SKM-1 (cell line): ENCODE measurements at regions not wholly inside any gene's neighbourhood (a gene's known extent, or its start where the extent isn't known, plus 50 kb on each side); places are given as distances from the start of the nearest gene placed in this dataset.

Experiments used
- DNase-seq: peaks from one replicate; lab custom pipeline; 2025; ENCODE audit not compliant: unreplicated experiment; lab: John Stamatoyannopoulos, UW

DNA sequence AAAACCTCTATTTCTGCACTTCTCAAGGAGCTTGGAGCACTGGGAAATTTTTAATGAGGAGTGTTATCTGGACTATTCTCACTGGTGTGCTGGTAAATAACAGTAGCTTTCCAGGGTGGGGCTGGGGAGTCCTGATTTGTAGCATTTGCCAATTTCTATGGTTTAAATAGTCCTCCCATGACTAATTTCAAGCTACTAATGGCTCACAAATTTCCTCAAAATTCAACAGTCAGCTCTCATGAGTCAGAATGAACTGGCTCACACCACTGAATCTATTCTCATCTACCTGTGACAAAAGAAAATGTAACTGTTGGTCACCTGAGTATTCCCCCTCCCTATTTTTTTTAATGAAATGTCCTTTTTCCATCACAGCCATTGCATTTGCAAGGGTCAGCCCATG is 449.6 kb downstream of the KIF16B start:
- no peak for DNase-seq

DNA sequence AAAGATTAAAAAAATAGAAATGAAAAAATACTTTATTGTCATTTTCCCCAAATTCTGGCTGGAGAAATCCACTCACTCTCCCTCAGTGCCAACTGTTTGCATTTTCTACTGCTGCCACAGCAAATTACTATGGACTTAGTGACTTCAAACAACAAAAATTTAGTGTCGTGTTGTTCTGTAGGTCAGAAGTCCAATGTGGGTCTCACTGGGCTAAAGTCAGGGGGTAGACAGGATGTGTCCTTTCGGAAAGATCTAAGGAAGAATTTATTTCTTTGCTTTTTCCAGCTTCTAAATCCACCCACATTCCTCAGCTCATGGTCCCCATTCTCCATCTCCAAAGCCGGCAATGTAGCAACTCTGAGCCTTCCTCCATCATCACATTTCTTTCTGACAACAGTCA is 453.3 kb downstream of the KIF16B start:
- DNase-seq = no peak

- no peak for DNase-seq
These were observed 457.2 kb downstream of the KIF16B start for GRCh38 chr20:16115911-16116552.

GRCh38 chr20:16113736-16114135 is 459.5 kb downstream of the KIF16B start:
- DNase-seq = no peak

- no peak for DNase-seq
These were observed 461.3 kb downstream of the KIF16B start for GRCh38 chr20:16111852-16112412.

GRCh38 chr20:16111172-16111832 is 461.9 kb downstream of the KIF16B start:
- no peak for DNase-seq

DNA sequence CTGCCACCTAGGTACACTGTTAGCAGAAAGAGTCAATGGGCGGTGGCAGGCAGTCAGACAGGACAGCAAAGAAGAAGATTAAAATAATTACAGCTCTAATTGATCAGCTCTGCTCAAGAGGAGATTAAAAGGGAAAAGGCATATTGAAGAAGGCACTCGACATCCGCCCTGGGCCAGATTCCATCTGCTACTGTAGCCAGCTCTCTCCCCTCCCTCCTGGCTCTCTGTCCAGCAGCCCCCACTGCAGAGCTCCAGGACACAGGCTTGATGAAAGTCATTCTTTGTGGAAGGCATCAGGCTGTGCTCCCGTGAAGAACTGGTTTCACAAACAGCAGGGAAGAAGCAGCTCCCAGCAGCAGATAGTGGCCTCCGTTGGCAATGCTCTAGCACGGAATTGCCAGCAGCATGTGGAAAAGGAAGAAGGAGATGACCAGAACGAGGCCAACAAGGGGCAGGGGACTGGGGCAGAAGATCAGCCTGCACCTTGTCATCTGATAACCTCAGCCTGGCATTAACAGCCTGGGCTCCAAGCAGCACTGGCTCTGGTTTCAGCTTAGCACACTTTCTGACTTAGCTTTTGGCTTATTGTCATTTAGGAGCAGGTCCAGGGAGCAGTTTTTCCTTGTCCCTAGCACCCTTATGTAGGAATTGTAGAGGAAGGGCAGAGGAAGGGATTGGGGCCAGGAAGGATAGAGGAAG is 465.9 kb downstream of the KIF16B start:
- no peak for DNase-seq

GRCh38 chr20:16106191-16106849 is 466.9 kb downstream of the KIF16B start:
- no peak for DNase-seq

DNA sequence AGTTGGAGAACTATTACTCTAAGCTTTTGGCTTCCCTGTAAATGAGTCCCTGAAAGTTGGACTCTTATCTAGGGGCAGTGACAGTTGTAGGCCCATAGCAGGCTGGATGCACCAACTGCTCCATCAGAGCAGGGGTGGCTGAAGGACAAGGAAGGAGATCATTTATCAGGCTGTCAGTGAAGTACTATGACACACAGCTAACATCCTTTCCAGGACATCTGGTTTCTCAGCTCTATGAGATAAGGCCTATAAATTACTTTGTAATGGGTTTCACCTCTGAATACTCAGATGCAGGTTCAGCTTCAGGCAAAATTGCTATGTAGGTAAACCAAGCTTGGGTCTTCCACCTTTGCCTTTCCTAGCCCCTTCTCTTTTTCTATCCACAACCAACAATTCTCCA is 468.5 kb downstream of the KIF16B start:
- no peak for DNase-seq
